K562 (cell line): ENCODE measurements at regions not wholly inside any gene's neighbourhood (a gene's known extent, or its start where the extent isn't known, plus 50 kb on each side); places are given as distances from the start of the nearest gene placed in this dataset.

ENCODE experiments used
- ATAC-seq: fragments of 200-7000 bp; cut with Tn5 transposase; 3 replicates; pipeline ENCODE4 v1.9.1; 2020; ENCODE audit warnings: moderate library complexity
- BruUV-seq: library from RNA; stranded (reverse); fragments of 400-500 nt; replicated peaks from 2 replicates; lab custom pipeline; 2021; lab: Mats Ljungman, UMichigan
- CTCF ChIA-PET: fragments of 300-600 bp; formaldehyde crosslinking; extraction: SDS; loops from one replicate; lab custom pipeline; 2021; ENCODE audit warnings: low intra/inter-chr PET ratio; lab: Yijun Ruan, JAX
- POLR2A ChIA-PET: fragments of 300-600, 350-650 bp; sonication (Branson Sonifier 250); formaldehyde crosslinking; extraction: SDS; loops from one replicate; lab custom pipeline; 2021; ENCODE audit warnings: antibody characterized with exemption, inconsistent platforms; lab: Yijun Ruan, JAX
- DNase-seq, 4 experiments: peaks; one replicate each; pipeline versions ENCODE4 v3.0.0 to v3.0.0-alpha.2; 2011 to 2018; ENCODE audit warnings: low spot score in 3 of 4, mixed read lengths in 3 of 4; ENCODE audit errors: extremely low read depth in 1 of 4
- FAIRE-seq: peaks from 2 replicates; lab custom pipeline; 2011; peaks lifted over from hg19 to GRCh38; lab: Jason Lieb, UNC
- H2AFZ ChIP-seq: 2 replicates; pipeline ENCODE4 v1.6.0; 2011; ENCODE audit warnings: low read depth, low read length, control low read depth, inconsistent platforms
- H3K27ac ChIP-seq: fragments of 200-600 bp; 3 replicates; pipeline ENCODE4 v1.8.0; 2011; ENCODE audit warnings: low read depth, mild to moderate bottlenecking, control low read depth, inconsistent platforms, low read length, moderate library complexity, mixed read lengths; ENCODE audit errors: extremely low read depth
- H3K27me3 ChIP-seq, 2 experiments: fragments of 300-600 bp in 1 of 2; 2 replicates in 1 of 2; 3 replicates in 1 of 2; pipeline versions ENCODE4 v1.6.0 to v1.8.0; 2011; ENCODE audit warnings: inconsistent platforms in 2 of 2, low read length in 2 of 2, mild to moderate bottlenecking in 1 of 2, mixed read lengths in 1 of 2, moderate library complexity in 1 of 2; ENCODE audit not compliant: control insufficient read depth in 2 of 2, insufficient read depth in 2 of 2
- H3K36me3 ChIP-seq: fragments of 300-600 bp; 3 replicates; pipeline ENCODE4 v1.8.0; 2011; ENCODE audit warnings: mild to moderate bottlenecking, low read length, inconsistent platforms; ENCODE audit not compliant: control insufficient read depth, insufficient read depth
- H3K4me1 ChIP-seq, 2 experiments: fragments of 200-600 bp in 1 of 2; replicated peaks in 1 of 2; 2 replicates in 1 of 2; 3 replicates in 1 of 2; pipeline versions ENCODE4 v1.5.1 to v1.8.0; 2011; ENCODE audit warnings: inconsistent platforms in 2 of 2, low read length in 2 of 2, mild to moderate bottlenecking in 1 of 2, mixed read lengths in 1 of 2, moderate library complexity in 1 of 2; ENCODE audit not compliant: control insufficient read depth in 2 of 2, insufficient read depth in 2 of 2
- H3K4me2 ChIP-seq: 2 replicates; pipeline ENCODE4 v1.6.1; 2011; ENCODE audit warnings: low read length, control low read depth, inconsistent platforms, mixed read lengths; ENCODE audit not compliant: insufficient read depth
- H3K4me3 ChIP-seq: fragments of 200-600 bp; sonication (generic), shearing (Covaris generic); 2 replicates; pipeline ENCODE4 v1.5.1; 2016; ENCODE audit warnings: control low read depth, inconsistent platforms
- H3K79me2 ChIP-seq: fragments of 200-600 bp; 3 replicates; pipeline ENCODE4 v1.8.0; 2011; ENCODE audit warnings: low read length, inconsistent platforms; ENCODE audit not compliant: control insufficient read depth, insufficient read depth
- H3K9ac ChIP-seq, 2 experiments: 2 replicates each; pipeline versions ENCODE4 v1.6.0 to v1.6.1; 2011; ENCODE audit warnings: low read depth in 2 of 2, low read length in 2 of 2, control low read depth in 1 of 2, inconsistent platforms in 1 of 2, mild to moderate bottlenecking in 1 of 2, mixed read lengths in 1 of 2; ENCODE audit not compliant: insufficient read depth in 1 of 2
- H3K9me1 ChIP-seq: one replicate; pipeline ENCODE4 v1.6.0; 2011; ENCODE audit warnings: inconsistent platforms, mild to moderate bottlenecking, low read length, moderate library complexity; ENCODE audit not compliant: control insufficient read depth, insufficient read depth
- H3K9me3 ChIP-seq: replicated peaks from 2 replicates; pipeline ENCODE4 v1.5.1; 2011; ENCODE audit warnings: low read depth, low read length, inconsistent platforms; ENCODE audit not compliant: control insufficient read depth, insufficient read depth
- H4K20me1 ChIP-seq: replicated peaks from 2 replicates; pipeline ENCODE4 v1.6.1; 2011; ENCODE audit warnings: low read length, inconsistent platforms, mixed read lengths; ENCODE audit not compliant: control insufficient read depth, insufficient read depth
- C11orf30 ChIP-seq: fragments of 450-650 bp; IDR thresholded peaks from 2 replicates; pipeline ENCODE4 v1.6.1; 2016; ENCODE audit warnings: low read depth, mild to moderate bottlenecking
- ETV1 ChIP-seq: fragments of 450-650 bp; conservative IDR thresholded peaks from 2 replicates; pipeline ENCODE4 v1.6.1; 2016; ENCODE audit warnings: missing genetic modification characterization, control low read depth, low read depth, missing compliant biosample characterization
- MAFF ChIP-seq: IDR thresholded peaks from 2 replicates; pipeline ENCODE4 v1.6.1; 2012; ENCODE audit warnings: low read length, improper control_type of control experiment
- MAFG ChIP-seq: fragments of 450-650 bp; conservative IDR thresholded peaks from 2 replicates; pipeline ENCODE4 v1.6.1; 2016; ENCODE audit warnings: missing genetic modification characterization, missing compliant biosample characterization
- RERE ChIP-seq: sonication (generic); formaldehyde crosslinking; IDR thresholded peaks from 2 replicates; pipeline ENCODE4 v1.8.0; 2023; ENCODE audit warnings: missing genetic modification reagents, mild to moderate bottlenecking, borderline replicate concordance
- ZFPM2 ChIP-seq: fragments of 250-450 bp; sonication (Bioruptor Pico); IDR thresholded peaks from 2 replicates; pipeline ENCODE4 v1.5.1; 2022; ENCODE audit warnings: mild to moderate bottlenecking
- ZNF316 ChIP-seq: fragments of 450-650 bp; IDR thresholded peaks from 2 replicates; pipeline ENCODE4 v1.6.1; 2016
- WGBS: fragments of 100-300 bp; shearing (Covaris generic); methylation state at CpG from one replicate; pipeline ENCODE4 v1.1.6; 2016; ENCODE audit warnings: low coverage, mixed read lengths; ENCODE audit not compliant: insufficient coverage; ENCODE audit errors: missing lambda C conversion rate; 5-methylcytosine and 5-hydroxymethylcytosine counted together
- in situ Hi-C: fragments of 300-500 bp; cut with MboI; formaldehyde crosslinking; loops from 4 replicates; pipeline ENCODE4 v1.15.0; 2018; ENCODE audit warnings: inconsistent platforms, mixed read lengths
- intact Hi-C: fragments of 100-400 bp; cut with micrococcal nuclease; formaldehyde crosslinking; loops from 2 replicates; pipeline ENCODE4 v1.14.2; 2022
- TF ChIP-seq, protein P1 (sequence below): sonication (generic); formaldehyde crosslinking; IDR thresholded peaks from 2 replicates; pipeline ENCODE4 v1.9.0; 2022; ENCODE audit warnings: mild to moderate bottlenecking, missing genetic modification reagents

GRCh38 chr1:229841230-229841629, 215.2 kb downstream of the URB2 start:
- Histone ChIP-seq H4K20me1 (no peaks in the 10 kb centered on the region), H3K27ac (no peak overlapping the region), H3K36me3 (no peaks in the 10 kb centered on the region), H3K9ac (no peak overlapping the region), H3K4me3 (no peak overlapping the region), H2AFZ (no peak overlapping the region), H3K9me1 (no peaks in the 10 kb centered on the region), H3K9me3 (no peaks in the 10 kb centered on the region), H3K79me2 (no peaks in the 10 kb centered on the region), H3K4me1 (no peaks in the 10 kb centered on the region), H3K27me3 (peaks cover 5 to 12% of the 10 kb centered on the region in 2 experiments; a peak in 3 of 5 replicates), H3K4me2 (no peak overlapping the region)
- no peak for DNase-seq
- ChIA-PET CTCF (no interaction called here), POLR2A (interaction anchor here (0.6 to 1.1 kb wide), 4 partner anchors 10 to 1330 kb away, joined by 3 read pairs; no protein-coding TSS in a partner anchor)
- in situ Hi-C loops (no loop called here), intact Hi-C loops (loop anchor here (10.0 kb wide), 1 partner anchor 334 kb away; no protein-coding TSS in a partner anchor)
- TF ChIP-seq, protein P1, sequence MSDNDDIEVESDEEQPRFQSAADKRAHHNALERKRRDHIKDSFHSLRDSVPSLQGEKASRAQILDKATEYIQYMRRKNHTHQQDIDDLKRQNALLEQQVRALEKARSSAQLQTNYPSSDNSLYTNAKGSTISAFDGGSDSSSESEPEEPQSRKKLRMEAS (CRISPR knock-in tag): no peak
- no peak for TF ChIP-seq ETV1
- ATAC-seq: no peak
- no peak for FAIRE-seq
- no TSS peak for BruUV-seq
- 1% methylated on average over 5 of the region's 5 CpGs for WGBS

- TF ChIP-seq MAFF (peak; percentile 14; the same call in 1 of the 2 replicates), ZFPM2 (CRISPR knock-in tag) (no peak), MAFG (tag) (peak; percentile 52; the same call in 1 of the 2 replicates), C11orf30 (peak; percentile 58), RERE (CRISPR knock-in tag) (no peak), ZNF316 (peak; percentile 81)
- no peak overlapping the region for H3K4me2 ChIP-seq
- H3K79me2 ChIP-seq: no peaks in the 10 kb centered on the region
- CTCF ChIA-PET: interaction anchor here (1.1 kb wide), 1 partner anchor 325 kb away, joined by 3 read pairs; no protein-coding TSS in a partner anchor
- FAIRE-seq: no peak
- no peaks in the 10 kb centered on the region for H3K4me1 ChIP-seq
- H3K27me3 ChIP-seq: peaks cover 5 to 24% of the 10 kb centered on the region in 2 experiments; a peak in 4 of 5 replicates
- in situ Hi-C loops (no loop called here), intact Hi-C loops (loop anchor here (10.0 kb wide), 1 partner anchor 332 kb away; no protein-coding TSS in a partner anchor)
- no peak overlapping the region for H3K27ac ChIP-seq
- no peak for DNase-seq
- H3K36me3 ChIP-seq: no peaks in the 10 kb centered on the region
- POLR2A ChIA-PET: interaction anchor here (0.7 kb wide), 1 partner anchor 19 kb away, joined by 3 read pairs; no protein-coding TSS in a partner anchor
- H4K20me1 ChIP-seq: no peaks in the 10 kb centered on the region
- no TSS peak for BruUV-seq
- 2% methylated on average over 10 of the region's 10 CpGs for WGBS
- H3K4me3 ChIP-seq: no peak overlapping the region
- H2AFZ ChIP-seq: no peak overlapping the region
- no peaks in the 10 kb centered on the region for H3K9me3 ChIP-seq
- no peaks in the 10 kb centered on the region for H3K9me1 ChIP-seq
- H3K9ac ChIP-seq: no peak overlapping the region
- no peak for ATAC-seq
Observed at GRCh38 chr1:229842302-229843255, 216.5 kb downstream of the URB2 start.
